ENCODE measurements at regions not wholly inside any gene's neighbourhood (a gene's known extent, or its start where the extent isn't known, plus 50 kb on each side); places are given as distances from the start of the nearest gene placed in this dataset.

DNA sequence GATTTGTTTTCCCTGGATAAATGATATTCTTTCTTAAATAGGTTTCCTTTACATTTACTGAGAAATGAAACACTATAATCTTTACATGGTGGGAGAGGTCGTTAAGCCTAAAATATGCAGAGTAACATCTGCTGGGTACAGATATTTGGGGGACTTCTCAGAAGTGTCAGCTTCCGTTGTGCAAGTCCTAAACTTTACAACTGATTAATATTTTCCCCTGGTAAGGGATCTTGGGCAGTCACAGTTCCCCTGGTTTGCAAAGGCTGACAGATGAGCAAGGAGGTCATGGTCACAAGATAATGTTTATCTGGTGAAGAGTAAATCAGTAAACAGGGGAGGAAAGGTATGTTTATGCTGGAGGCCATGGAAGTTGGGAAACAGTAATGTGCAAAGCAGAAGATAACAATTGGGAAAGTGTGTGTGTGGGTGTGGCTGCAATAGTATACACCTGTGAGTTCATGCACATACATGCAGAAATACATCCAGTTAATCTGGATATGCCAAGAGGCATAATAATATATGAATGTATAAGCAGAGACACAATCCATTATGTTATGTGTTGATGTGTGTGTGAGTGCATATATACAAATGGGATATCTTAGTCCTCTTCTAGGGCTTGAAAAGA, 508.2 kb upstream of the FAM241A start:
- TF ChIP-seq, protein P1, sequence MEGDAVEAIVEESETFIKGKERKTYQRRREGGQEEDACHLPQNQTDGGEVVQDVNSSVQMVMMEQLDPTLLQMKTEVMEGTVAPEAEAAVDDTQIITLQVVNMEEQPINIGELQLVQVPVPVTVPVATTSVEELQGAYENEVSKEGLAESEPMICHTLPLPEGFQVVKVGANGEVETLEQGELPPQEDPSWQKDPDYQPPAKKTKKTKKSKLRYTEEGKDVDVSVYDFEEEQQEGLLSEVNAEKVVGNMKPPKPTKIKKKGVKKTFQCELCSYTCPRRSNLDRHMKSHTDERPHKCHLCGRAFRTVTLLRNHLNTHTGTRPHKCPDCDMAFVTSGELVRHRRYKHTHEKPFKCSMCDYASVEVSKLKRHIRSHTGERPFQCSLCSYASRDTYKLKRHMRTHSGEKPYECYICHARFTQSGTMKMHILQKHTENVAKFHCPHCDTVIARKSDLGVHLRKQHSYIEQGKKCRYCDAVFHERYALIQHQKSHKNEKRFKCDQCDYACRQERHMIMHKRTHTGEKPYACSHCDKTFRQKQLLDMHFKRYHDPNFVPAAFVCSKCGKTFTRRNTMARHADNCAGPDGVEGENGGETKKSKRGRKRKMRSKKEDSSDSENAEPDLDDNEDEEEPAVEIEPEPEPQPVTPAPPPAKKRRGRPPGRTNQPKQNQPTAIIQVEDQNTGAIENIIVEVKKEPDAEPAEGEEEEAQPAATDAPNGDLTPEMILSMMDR (IDR thresholded peaks at IDR 0.05; ENCODE audit: low read length), result no peak
- no peak for TF ChIP-seq EZH2 (optimal IDR thresholded peaks at IDR 0.05; ENCODE audit: low read depth, low read length)
- TF ChIP-seq EZH2phosphoT487 (IDR thresholded peaks at IDR 0.05; ENCODE audit: low read length), result no peak

Data from MM.1S (cell line).